ENCODE measurements at regions not wholly inside any gene's neighbourhood (a gene's known extent, or its start where the extent isn't known, plus 50 kb on each side); places are given as distances from the start of the nearest gene placed in this dataset.

DNA sequence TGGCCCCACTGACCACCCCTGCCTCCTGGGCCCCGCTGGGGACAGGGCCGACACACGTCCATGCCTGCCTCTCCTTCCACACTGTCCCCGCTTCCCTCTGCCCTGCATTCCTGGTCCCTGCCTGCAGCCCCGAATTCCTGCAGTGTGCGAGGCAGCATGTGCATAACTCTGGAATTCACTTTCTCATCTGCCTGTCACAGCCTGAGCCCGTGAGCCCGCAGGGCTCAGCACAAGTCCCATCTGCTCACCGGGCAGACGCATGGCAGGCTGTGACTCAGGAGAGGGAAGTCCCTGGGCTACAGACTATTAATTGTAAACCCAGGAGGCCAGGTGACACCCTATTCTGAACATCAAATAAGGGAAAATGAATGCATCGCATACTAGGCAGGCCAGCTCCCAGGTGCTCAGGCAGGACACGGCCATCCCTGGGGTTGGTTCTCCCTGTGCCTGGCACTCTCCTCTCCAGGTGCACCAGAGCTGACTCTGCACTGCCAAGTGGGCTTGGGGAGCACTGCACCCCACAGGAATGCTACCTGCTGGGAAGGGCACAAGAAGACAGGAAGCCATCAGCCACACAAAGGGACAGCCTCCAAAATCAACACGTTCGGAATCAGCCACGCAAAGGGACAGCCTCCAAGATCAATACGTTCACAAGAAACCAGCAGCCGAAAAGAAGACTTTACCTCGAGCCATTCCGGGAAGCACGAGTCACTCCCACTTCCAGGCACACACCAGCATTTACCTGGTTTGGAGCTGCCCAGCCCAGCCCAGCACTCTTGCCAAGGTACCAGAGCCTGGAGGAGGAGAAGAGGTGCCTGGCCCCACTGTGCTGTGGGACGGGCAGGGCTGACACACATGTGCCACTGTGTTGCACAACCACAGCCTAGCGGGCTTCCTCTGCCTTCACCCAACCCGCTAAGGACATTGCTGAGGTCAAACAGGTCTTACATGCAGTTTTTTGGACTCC lies 65.9 kb downstream of the DLL1 start:
- no peak for TF ChIP-seq CTCF (IDR thresholded peaks at IDR 0.05)
- TF ChIP-seq EP300 (IDR thresholded peaks at IDR 0.05), result no peak

Data from gastroesophageal sphincter (tissue), 3 donors.